ENCODE measurements at regions not wholly inside any gene's neighbourhood (a gene's known extent, or its start where the extent isn't known, plus 50 kb on each side); places are given as distances from the start of the nearest gene placed in this dataset.

GRCh38 chr9:73543727-73544126 is 392.1 kb downstream of the ANXA1 start:
- Histone ChIP-seq H3K27ac (ENCODE audit: low read length in 2 of 2) (no peak overlapping the region), H3K79me2 (ENCODE audit: control insufficient read depth, insufficient read depth, low read length) (no peaks in the 10 kb centered on the region), H3K4me1 (ENCODE audit: control insufficient read depth in 2 of 2, insufficient read depth in 2 of 2, low read length in 2 of 2) (no peaks in the 10 kb centered on the region), H4K20me1 (ENCODE audit: control insufficient read depth, insufficient read depth, low read length, poor library complexity, severe bottlenecking) (no peaks in the 10 kb centered on the region), H3K9me3 (ENCODE audit: control extremely low read depth in 1 of 3, control insufficient read depth in 2 of 3, insufficient read depth in 1 of 3, low read length in 2 of 3) (no peaks in the 10 kb centered on the region), H2AFZ (ENCODE audit: insufficient read depth, low read depth, low read length, poor library complexity, severe bottlenecking) (no peak overlapping the region), H3K27me3 (replicated peaks in 1 of 4; ENCODE audit: control extremely low read depth in 1 of 4, control insufficient read depth in 3 of 4, insufficient read depth in 4 of 4, low read length in 3 of 4) (no peaks in the 10 kb centered on the region), H3K36me3 (replicated peaks in 1 of 2; ENCODE audit: control extremely low read depth in 1 of 2, control insufficient read depth in 1 of 2, extremely low read depth in 1 of 2, insufficient read depth in 2 of 2, low read length in 1 of 2) (no peaks in the 10 kb centered on the region), H3K4me2 (replicated peaks; ENCODE audit: low read depth, low read length, poor library complexity, severe bottlenecking) (no peak overlapping the region), H3K4me3 (ENCODE audit: control extremely low read depth in 1 of 5, extremely low read depth in 1 of 5, insufficient read depth in 1 of 5, low read depth in 2 of 5, low read length in 4 of 5) (no peak overlapping the region), H3K9ac (ENCODE audit: low read length) (no peak overlapping the region)
- TF ChIP-seq CTCF (IDR thresholded peaks at IDR 0.05) (no peak), EZH2 (IDR thresholded peaks at IDR 0.05; ENCODE audit: borderline replicate concordance, insufficient read depth, low read depth, low read length, poor library complexity, severe bottlenecking) (no peak)
- intact Hi-C loops (cut with micrococcal nuclease) = no loop called here
- Mint-ChIP-seq H3K4me1 (no peaks in the 10 kb centered on the region), H3K27me3 (no peaks in the 10 kb centered on the region), H3K27ac (no peak overlapping the region), H3K4me3 (no peak overlapping the region), H3K9me3 (ENCODE audit: insufficient read depth) (no peaks in the 10 kb centered on the region)
- CTCF ChIA-PET = no interaction called here
- POLR2A ChIA-PET = no interaction called here
- ATAC-seq (ENCODE audit: low read depth) (no peak), DNase-seq (no peak)

DNA sequence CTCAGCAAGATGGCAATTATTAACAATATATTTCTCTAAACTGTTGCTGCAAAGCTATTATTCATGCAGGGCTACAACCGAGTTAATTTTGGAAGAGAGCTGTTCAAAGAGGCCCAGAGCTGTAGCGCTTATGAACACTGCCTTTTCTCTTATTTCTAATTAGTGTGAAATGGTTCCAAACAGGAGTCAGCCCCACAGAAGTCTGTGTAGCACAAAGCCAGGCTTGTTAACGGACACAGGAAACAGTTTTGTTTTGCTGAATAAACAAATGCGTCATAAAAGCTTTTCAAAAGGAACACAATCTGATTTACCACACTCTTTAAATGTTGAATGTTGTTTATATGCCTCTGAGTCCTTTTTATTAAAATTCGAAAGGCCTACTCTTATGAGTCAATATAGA is 396.5 kb downstream of the ANXA1 start:
- no peaks in the 10 kb centered on the region for H3K9me3 ChIP-seq (ENCODE audit: control extremely low read depth in 1 of 3, control insufficient read depth in 2 of 3, insufficient read depth in 1 of 3, low read length in 2 of 3)
- DNase-seq = no peak
- H3K27me3 ChIP-seq (replicated peaks in 1 of 4; ENCODE audit: control extremely low read depth in 1 of 4, control insufficient read depth in 3 of 4, insufficient read depth in 4 of 4, low read length in 3 of 4) = no peaks in the 10 kb centered on the region
- TF ChIP-seq CTCF (IDR thresholded peaks at IDR 0.05) (no peak), EZH2 (IDR thresholded peaks at IDR 0.05; ENCODE audit: borderline replicate concordance, insufficient read depth, low read depth, low read length, poor library complexity, severe bottlenecking) (no peak)
- H3K4me1 Mint-ChIP-seq = no peaks in the 10 kb centered on the region
- no peaks in the 10 kb centered on the region for H3K79me2 ChIP-seq (ENCODE audit: control insufficient read depth, insufficient read depth, low read length)
- CTCF ChIA-PET = no interaction called here
- H3K4me1 ChIP-seq (ENCODE audit: control insufficient read depth in 2 of 2, insufficient read depth in 2 of 2, low read length in 2 of 2) = no peaks in the 10 kb centered on the region
- peaks cover 2% of the 10 kb centered on the region for H3K9me3 Mint-ChIP-seq (ENCODE audit: insufficient read depth)
- no peak overlapping the region for H3K27ac Mint-ChIP-seq
- no peaks in the 10 kb centered on the region for H3K27me3 Mint-ChIP-seq
- H4K20me1 ChIP-seq (ENCODE audit: control insufficient read depth, insufficient read depth, low read length, poor library complexity, severe bottlenecking) = no peaks in the 10 kb centered on the region
- POLR2A ChIA-PET = no interaction called here
- intact Hi-C loops (cut with micrococcal nuclease) = no loop called here
- no peak overlapping the region for H3K4me3 ChIP-seq (ENCODE audit: control extremely low read depth in 1 of 5, extremely low read depth in 1 of 5, insufficient read depth in 1 of 5, low read depth in 2 of 5, low read length in 4 of 5)
- no peak for ATAC-seq (ENCODE audit: low read depth)
- H3K27ac ChIP-seq (ENCODE audit: low read length in 2 of 2) = no peak overlapping the region
- H2AFZ ChIP-seq (ENCODE audit: insufficient read depth, low read depth, low read length, poor library complexity, severe bottlenecking) = no peak overlapping the region
- no peak overlapping the region for H3K4me2 ChIP-seq (replicated peaks; ENCODE audit: low read depth, low read length, poor library complexity, severe bottlenecking)
- H3K9ac ChIP-seq (ENCODE audit: low read length) = no peak overlapping the region
- WGBS (ENCODE audit: insufficient coverage) = 100% methylated on average over 1 of the region's 5 CpGs
- no peaks in the 10 kb centered on the region for H3K36me3 ChIP-seq (replicated peaks in 1 of 2; ENCODE audit: control extremely low read depth in 1 of 2, control insufficient read depth in 1 of 2, extremely low read depth in 1 of 2, insufficient read depth in 2 of 2, low read length in 1 of 2)
- H3K4me3 Mint-ChIP-seq = no peak overlapping the region
